HG02938 (cell line): ENCODE measurements at regions not wholly inside any gene's neighbourhood (a gene's known extent, or its start where the extent isn't known, plus 50 kb on each side); places are given as distances from the start of the nearest gene placed in this dataset.

Source experiments
- ATAC-seq: cut with Tn5 transposase; IDR thresholded peaks from one replicate; pipeline ENCODE4 v1.9.1; 2021; ENCODE audit warnings: mild to moderate bottlenecking, moderate library complexity; ENCODE audit not compliant: unreplicated experiment

DNA sequence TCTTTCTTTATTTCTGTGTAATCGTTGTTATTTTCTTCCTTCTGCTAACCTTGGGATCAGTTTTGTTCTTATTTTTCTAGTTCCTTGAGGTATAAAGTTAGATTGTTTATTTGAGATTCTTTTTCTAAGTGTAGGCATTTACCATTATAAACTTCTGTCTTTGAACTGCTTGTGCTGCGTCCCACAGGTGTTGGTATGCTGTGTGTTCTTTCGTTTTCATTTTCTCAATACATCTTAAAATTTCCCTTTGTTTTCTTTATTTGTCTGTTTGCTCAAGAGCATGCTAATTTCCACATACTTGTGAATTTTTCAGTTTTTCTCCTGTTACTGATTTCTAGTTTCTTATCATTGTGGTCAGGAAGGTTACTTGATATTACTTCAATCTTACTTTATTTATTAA is 873.8 kb upstream of the GCFC2 start:
- ATAC-seq: no peak

GRCh38 chr2:76579911-76580310 is 869.2 kb upstream of the GCFC2 start:
- ATAC-seq: no peak

- no peak for ATAC-seq
Measured at GRCh38 chr2:76572981-76573380, 862.3 kb upstream of the GCFC2 start.

- ATAC-seq: no peak
Measured at GRCh38 chr2:76569819-76570218, 859.1 kb upstream of the GCFC2 start.

GRCh38 chr2:76567478-76567877 is 856.8 kb upstream of the GCFC2 start:
- no peak for ATAC-seq

GRCh38 chr2:76564734-76565133 is 854.0 kb upstream of the GCFC2 start:
- ATAC-seq: no peak

DNA sequence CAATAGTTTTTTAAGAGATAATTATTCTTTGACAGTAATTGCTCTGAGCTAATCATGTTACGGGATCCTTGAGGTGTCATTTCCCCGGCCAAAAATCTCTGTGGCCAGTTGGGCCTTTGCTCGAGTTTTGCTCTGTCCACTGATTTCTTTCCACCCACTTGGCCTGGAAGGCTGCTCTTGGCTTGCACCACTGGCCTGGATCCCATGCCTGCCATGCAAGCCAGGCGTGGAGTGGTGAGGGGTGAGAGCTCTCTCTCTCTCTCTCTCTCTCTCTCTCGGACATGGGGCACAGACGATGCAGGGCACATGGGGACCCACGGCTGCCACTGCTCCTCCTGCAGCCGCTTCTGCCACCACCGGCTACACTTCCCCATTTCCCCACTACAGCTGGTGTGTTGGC is 853.0 kb upstream of the GCFC2 start:
- no peak for ATAC-seq

DNA sequence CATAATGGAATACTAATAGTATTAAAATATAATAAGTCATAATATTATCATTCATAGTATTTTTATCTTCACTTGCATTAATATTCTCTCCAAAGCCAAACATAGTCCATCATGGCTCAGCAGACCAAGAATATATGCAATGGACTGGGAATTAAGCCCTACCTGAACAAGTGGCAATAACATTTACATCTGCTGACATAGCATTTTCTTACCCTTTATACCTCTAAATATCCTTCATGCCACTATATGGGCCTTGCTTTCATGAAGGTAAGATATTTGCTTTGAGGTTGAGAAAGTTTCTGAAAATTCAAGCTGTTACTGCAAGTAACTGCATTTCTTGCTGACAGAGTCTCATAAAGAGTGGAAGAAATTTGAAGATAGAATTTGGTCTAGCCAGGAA is 847.4 kb upstream of the GCFC2 start:
- ATAC-seq: no peak

DNA sequence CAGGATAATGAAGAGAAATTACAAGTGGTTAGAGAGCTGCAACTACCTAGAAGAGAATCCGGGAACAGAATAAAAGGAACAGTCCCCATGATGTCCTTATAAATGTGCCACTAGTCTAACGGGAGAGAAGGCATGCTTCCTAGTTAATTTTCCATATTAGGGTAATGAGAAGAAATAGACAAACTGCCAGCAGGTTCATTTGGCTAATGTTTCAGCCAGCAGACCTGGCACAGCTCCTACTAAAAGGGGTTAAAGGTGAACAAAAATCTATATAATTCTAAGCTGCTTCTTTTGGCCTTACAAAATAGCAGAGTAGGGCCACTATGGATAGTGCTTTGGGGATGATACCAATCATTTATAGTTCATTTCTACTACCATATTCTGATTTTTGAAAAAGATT is 845.3 kb upstream of the GCFC2 start:
- ATAC-seq: no peak

- ATAC-seq: no peak
Measured at GRCh38 chr2:76546207-76546606, 835.5 kb upstream of the GCFC2 start.

DNA sequence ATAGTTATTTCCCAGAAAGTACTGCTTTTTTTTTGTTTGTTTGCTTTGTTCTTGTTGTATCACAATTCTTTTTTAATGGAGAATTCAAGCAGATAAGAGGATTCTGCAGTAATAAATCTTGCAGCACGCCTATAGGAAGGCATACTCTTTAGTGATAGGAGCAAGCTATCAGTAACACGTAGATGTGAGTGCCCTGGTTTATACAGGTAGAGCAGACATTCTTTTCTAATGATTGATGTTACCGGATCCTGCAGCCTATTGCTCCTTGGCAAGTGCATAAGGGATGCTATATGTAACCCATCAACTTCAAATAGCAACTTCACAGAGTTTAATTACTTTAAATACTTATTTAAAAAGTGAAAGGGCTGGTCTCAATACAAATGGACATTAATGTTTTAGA is 834.2 kb upstream of the GCFC2 start:
- no peak for ATAC-seq

GRCh38 chr2:76517574-76517909 is 806.8 kb upstream of the GCFC2 start:
- no peak for ATAC-seq

GRCh38 chr2:76516861-76517573 is 806.3 kb upstream of the GCFC2 start:
- ATAC-seq: no peak

DNA sequence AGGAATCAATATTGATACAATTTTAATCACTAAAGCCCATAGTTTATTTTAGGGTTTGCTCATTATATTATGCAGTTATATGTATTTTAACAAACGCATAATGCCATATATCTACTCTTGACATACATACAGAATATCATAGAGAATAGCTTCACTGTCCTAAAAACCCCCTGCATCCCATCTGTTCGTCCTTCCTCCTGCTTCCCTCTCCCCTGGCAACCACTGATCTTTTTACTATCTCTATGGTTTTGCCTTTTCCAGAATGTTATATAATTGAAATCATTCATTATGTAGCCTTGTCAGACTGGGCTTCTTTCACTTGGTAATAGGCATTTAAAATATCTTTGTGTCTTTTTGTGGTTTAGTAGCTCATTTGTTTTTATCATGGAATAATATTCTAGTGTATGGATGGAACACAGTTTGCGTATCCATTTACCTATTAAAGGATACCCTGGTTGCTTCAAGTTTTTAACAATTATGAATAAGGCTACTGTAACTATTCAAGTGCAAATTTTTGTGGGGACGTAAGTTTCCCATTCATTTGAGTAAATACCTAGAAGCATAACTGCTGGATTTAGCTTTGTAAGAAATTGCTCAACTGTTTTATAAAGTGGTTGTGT is 801.6 kb upstream of the GCFC2 start:
- ATAC-seq: no peak

DNA sequence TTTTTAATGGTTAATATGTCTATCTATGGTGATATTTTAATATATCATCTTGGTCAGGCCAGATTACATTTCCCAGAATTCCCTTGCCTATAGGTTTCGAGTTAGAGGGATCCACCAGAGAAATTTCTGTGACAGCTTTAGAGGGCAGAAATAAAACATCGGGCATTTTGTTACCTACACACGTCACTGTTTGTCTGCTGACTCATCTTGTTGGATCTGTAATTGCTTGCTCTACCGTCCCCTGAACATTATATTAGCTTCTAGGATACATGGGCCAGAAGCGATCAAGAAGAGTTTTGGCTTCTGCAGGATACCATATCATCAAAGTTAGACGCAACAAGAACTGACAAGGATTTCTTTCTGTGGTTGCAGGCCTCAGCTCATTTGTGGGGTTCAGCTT is 795.8 kb upstream of the GCFC2 start:
- ATAC-seq: no peak

DNA sequence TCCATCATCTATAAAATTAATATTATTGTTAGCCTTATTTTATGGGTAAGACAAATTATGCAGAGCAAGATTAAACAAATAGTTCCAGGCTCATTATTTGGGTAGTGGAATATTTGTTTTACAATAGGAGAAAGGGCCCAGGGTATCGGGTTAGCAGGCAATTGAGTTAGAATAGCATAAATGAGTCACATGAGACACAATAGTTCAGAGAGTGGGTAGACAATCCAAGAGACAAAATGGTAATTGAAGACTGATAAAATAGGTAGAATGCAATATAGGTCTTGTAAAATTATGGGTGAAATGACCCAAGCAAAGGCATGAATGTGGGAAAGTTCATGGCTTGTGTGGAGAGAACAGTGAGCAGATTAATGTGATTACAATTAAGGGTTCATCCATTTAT is 790.9 kb upstream of the GCFC2 start:
- no peak for ATAC-seq

- ATAC-seq: no peak
Measured at GRCh38 chr2:76498360-76498759, 787.6 kb upstream of the GCFC2 start.

- ATAC-seq: no peak
Measured at GRCh38 chr2:76491503-76491902, 780.8 kb upstream of the GCFC2 start.

DNA sequence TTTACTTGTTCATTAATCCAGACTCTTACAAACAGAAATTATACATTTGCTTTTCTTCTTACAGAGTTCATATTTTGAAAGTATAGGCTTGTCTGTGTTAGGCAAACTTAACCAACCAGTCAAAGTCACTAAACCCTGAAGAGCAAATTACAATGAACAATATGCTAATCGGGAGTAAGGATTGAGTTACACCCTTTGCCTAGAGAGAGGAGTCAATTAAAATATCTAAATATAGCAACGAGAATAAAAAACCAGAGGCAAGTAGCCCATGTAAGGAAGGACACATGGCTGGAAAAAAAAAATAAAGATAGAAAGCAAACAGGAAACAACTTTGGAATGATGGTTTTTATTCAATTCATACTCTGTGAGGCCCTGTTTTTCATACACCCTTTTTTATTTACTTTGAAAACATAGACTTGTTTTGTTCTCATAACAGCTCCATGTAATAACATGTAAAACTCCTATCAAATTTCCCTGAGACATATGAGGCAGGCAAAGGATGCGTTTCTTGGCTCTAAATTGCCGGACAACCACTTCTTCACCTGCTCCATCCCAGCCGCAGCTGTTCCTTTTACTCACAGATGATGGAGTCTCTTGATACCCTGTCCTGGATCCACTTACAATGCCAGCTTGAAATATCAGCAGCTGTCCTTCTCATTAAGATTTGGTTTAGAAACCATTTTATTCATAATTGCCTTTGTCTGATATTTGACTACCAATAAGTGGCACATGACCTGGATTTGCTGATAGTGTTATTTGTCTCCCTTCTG is 767.7 kb upstream of the GCFC2 start:
- no peak for ATAC-seq

DNA sequence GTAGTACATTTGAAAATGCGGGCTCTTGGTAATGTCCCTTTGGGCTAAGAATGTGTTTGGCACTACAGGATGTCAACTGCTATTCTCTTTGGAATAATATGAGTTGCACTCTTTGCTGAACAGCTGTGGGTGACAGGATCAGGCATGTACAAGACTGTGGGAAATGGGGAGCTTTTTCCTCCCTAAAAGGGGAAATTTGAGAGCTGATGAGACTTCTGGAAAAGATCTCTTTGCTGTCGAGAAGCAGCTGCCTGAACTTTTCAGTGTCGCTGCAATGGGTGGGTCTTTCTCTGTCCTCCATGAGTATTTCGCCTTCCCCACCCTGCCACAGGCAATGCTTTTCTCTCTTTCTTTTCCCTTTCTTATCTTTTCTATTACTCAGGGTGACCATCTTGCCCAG is 762.2 kb upstream of the GCFC2 start:
- no peak for ATAC-seq

- ATAC-seq: no peak
Measured at GRCh38 chr2:76469066-76469465, 758.4 kb upstream of the GCFC2 start.

- ATAC-seq: no peak
Measured at GRCh38 chr2:76467326-76467725, 756.6 kb upstream of the GCFC2 start.
